Mucosa of descending colon (tissue), 3 donors: ENCODE measurements at regions not wholly inside any gene's neighbourhood (a gene's known extent, or its start where the extent isn't known, plus 50 kb on each side); places are given as distances from the start of the nearest gene placed in this dataset.

Experiments used
- ATAC-seq: fragments of 200-7000 bp; cut with Tn5 transposase; one replicate; pipeline ENCODE4 v1.9.1; 2020; ENCODE audit warnings: mild to moderate bottlenecking, moderate library complexity
- DNase-seq, 3 donors: peaks; one replicate each; pipeline ENCODE4 v3.0.0-alpha.2; 2020
- H3K36me3 ChIP-seq: fragments of 200-600 bp; one replicate; pipeline ENCODE4 v1.8.0; 2021; ENCODE audit warnings: low read depth, mild to moderate bottlenecking
- H3K4me1 ChIP-seq: fragments of 200-600 bp; one replicate; pipeline ENCODE4 v1.8.0; 2021; ENCODE audit warnings: low read depth, mild to moderate bottlenecking
- H3K4me3 ChIP-seq: fragments of 200-600 bp; one replicate; pipeline ENCODE4 v1.8.0; 2021; ENCODE audit warnings: mild to moderate bottlenecking
- H3K9me3 ChIP-seq: fragments of 200-600 bp; one replicate; pipeline ENCODE4 v1.8.0; 2021; ENCODE audit warnings: mild to moderate bottlenecking
- intact Hi-C, 2 donors: fragments of 100-400 bp; cut with DNase I in 1 of 2; cut with micrococcal nuclease in 1 of 2; formaldehyde crosslinking; loops; one replicate each; pipeline versions ENCODE4 v1.11.0 to v1.11.1; 2022; cut with DNase I, micrococcal nuclease
- TF ChIP-seq, protein P1 (sequence below): fragments of 200-600 bp; IDR thresholded peaks from one replicate; pipeline ENCODE4 v1.8.0; 2022; ENCODE audit warnings: antibody characterized with exemption, mild to moderate bottlenecking
- donor health status: DM: no; HTN: no; CAD: no; lungs with moderate emphysema.
- donor health status: DM: no; HTN: no; CAD: no.
- donor health status: DM: no; HTN: yes; CAD: no.

DNA sequence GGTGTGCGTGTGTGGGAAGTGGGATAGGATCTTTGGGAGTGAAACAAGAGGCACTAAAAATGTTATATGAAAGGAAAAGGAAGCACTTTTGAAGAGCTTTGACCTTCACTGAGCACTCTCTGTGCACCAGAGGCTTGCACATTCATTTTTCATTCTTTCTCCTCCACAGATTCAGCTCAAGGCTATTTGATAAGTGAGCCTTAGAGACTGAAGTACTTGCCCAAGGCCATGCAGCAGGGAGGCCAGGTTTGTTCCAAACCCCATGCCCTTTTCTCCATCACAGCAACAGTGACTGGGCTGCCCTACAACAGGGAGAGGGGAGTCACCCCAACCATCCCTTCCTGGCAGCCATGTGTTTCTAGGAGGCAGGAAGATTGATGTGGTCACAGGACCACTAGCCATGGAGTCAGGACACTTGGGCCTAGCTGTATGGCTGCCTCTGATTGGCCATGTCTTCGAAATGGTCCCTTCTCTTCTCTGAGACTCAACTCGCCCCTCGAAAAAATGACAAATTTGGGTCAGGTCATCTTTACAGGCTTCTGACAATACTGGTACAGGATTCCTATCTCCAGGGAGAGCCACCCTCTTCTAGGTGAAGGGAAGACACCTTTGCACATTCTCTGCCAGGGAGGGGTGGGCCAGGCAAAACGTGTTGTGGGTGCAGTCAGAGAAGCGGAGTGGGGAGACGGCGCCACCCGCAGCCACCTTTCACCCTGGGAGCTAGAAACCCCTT, 123.5 kb upstream of the MYCN start:
- no peaks in the 10 kb centered on the region for H3K36me3 ChIP-seq
- intact Hi-C loops = no loop called here
- no peak overlapping the region for H3K4me3 ChIP-seq
- no peak for ATAC-seq
- TF ChIP-seq, protein P1, sequence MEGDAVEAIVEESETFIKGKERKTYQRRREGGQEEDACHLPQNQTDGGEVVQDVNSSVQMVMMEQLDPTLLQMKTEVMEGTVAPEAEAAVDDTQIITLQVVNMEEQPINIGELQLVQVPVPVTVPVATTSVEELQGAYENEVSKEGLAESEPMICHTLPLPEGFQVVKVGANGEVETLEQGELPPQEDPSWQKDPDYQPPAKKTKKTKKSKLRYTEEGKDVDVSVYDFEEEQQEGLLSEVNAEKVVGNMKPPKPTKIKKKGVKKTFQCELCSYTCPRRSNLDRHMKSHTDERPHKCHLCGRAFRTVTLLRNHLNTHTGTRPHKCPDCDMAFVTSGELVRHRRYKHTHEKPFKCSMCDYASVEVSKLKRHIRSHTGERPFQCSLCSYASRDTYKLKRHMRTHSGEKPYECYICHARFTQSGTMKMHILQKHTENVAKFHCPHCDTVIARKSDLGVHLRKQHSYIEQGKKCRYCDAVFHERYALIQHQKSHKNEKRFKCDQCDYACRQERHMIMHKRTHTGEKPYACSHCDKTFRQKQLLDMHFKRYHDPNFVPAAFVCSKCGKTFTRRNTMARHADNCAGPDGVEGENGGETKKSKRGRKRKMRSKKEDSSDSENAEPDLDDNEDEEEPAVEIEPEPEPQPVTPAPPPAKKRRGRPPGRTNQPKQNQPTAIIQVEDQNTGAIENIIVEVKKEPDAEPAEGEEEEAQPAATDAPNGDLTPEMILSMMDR = no peak
- H3K9me3 ChIP-seq = no peaks in the 10 kb centered on the region
- DNase-seq = no peak
- H3K4me1 ChIP-seq = no peaks in the 10 kb centered on the region

DNA sequence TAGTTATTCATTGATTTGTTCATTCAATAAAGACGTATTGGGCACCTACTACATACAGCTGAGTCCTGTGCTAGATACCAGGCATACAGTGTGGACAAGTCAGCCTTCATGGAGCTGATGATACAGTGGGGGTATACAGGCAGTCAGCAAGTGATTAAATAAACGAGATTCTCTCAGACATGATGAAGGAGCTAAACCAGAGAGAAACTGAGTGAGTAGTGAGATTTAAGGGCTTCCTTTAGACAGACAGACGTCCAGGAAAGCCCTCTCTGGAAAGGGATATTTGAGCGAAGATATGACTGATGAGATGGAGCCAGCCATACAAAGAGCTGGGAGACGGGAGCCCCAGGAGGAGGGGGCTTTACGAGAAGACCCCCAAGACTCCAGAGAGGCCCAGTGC, 122.6 kb upstream of the MYCN start:
- intact Hi-C loops = no loop called here
- Histone ChIP-seq H3K4me1 (no peaks in the 10 kb centered on the region), H3K9me3 (no peaks in the 10 kb centered on the region), H3K36me3 (no peaks in the 10 kb centered on the region), H3K4me3 (no peak overlapping the region)
- TF ChIP-seq, protein P1 = no peak
- no peak for DNase-seq
- ATAC-seq = no peak

DNA sequence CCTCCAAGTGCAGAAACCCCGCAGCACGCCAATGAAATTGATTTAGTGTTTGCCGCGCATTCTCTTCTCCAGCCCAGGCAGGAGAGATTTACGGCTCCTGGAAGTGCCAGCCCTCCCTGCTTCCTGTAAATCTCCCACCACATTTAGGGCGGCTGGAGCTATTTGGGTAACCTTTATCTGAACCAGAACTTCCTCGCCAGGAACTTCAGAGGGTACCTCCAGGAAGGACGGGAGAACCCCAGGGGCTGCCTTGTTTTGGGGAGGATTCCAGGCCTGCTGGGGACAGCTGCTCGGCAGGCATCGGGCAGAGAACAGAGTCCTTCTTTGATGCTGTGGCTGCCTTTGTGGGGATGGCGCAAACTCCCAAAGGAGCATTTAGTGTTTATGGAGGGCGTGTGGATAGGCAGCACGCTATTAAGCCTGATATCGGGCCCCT, 122.0 kb upstream of the MYCN start:
- DNase-seq (no peak), ATAC-seq (no peak)
- Histone ChIP-seq H3K9me3 (no peaks in the 10 kb centered on the region), H3K4me1 (no peaks in the 10 kb centered on the region), H3K36me3 (no peaks in the 10 kb centered on the region), H3K4me3 (no peak overlapping the region)
- TF ChIP-seq, protein P1 = no peak
- intact Hi-C loops = no loop called here

DNA sequence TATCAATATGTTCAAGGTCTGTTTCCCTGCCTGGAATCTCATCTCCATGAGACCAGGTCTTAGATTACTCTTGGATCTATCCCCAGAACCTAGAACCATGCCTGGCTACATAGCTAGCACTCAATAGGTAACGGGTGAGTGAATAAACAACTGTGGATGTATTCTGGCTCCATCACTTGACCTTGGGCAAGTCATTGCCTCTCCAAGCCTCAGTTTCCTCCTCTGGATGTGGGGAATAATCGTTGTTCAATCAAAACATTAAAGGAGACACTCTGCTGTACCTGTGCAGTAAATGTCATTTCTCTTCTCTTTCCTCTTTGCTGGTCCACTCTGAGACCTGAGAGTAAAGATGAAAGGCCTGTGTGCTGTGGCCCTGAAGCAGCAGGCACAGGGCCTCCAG, 121.5 kb upstream of the MYCN start:
- Histone ChIP-seq H3K9me3 (no peaks in the 10 kb centered on the region), H3K4me3 (no peak overlapping the region), H3K4me1 (no peaks in the 10 kb centered on the region), H3K36me3 (no peaks in the 10 kb centered on the region)
- TF ChIP-seq, protein P1 = no peak
- intact Hi-C loops = no loop called here
- ATAC-seq = no peak
- no peak for DNase-seq

DNA sequence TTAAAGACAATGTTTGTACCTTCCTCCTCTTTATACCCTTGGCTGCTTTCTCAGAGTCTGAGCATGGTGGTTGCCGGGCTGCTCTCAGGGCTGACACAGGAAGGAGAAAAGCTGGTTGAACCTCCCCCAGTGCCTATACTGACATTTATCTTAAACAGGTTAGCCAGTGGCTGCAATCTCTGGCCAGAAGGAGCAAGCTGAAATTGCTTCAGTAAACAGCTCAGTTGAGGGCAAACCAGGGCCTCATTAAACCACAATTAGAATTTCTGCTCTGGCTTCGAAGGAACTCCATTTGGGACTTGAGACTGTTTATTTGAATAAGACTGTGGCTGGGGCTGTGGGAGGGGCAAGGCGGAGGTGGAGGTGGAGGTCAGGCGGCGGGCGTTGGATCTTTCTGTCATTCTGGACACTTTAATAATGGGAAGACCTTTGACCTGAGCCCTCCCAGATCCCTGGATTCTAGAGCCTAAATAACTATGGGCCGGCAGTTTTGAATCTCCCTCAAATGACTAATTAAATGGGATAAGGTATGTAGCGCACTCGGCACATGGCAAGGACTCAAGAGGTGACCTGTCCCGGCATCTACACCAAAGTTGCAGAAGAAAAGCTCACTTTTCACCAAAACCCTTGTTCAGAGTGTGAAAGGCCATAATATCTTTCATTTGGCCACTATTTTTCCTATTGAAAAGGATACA, 120.6 kb upstream of the MYCN start:
- no peaks in the 10 kb centered on the region for H3K9me3 ChIP-seq
- H3K36me3 ChIP-seq = no peaks in the 10 kb centered on the region
- TF ChIP-seq, protein P1 = no peak
- no peak overlapping the region for H3K4me3 ChIP-seq
- DNase-seq (no peak), ATAC-seq (no peak)
- H3K4me1 ChIP-seq = no peaks in the 10 kb centered on the region
- intact Hi-C loops = no loop called here
